ENCODE measurements at regions not wholly inside any gene's neighbourhood (a gene's known extent, or its start where the extent isn't known, plus 50 kb on each side); places are given as distances from the start of the nearest gene placed in this dataset.
"Not testable (repeated sequence)": the region's sequence is repeated elsewhere in the genome, so short reads cannot be mapped to it uniquely, and the experiment has no call there.

- peak; percentile 82 for DNase-seq
Observed at GRCh38 chr11:66789097-66789890, 53.9 kb upstream of the RCE1 start.

DNA sequence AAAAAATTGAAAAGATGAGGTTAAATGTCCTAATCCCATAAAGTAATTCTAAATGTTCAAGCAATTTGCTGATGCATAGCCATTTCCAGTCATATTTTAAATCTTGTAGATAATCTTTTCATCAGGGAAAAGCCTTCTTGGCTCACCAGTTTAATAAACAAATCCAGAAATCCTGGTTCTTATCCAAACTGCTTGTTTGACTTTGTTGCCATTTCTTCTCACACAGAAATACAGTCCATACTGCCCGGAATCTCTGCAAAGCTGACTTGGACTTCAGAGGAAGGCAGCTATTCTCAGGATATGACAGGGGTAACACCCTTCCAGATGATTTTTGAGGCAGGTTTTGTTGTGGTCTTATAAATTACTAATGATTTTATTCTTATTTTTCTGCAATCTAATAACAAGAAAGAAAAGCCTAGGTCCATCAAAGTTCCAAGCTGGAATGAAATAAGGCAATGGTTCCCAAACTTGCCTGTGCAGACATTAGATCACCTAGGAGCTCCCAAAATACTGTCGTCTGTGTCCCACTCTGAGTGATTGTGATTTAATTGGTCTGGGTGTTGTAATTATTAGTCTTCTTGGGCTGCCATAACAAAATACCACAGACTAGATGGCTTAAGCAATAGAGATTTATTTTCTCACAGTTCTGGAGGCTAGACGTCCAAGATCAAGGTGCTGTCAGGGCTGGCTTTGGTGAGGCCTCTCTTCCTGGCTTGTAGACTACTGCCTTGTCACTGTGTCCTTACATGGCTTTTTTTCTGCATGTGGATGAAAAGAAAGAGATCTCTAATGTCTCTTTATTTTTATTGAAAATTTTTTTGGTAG, 55.1 kb upstream of the RCE1 start:
- no peak for DNase-seq

DNA sequence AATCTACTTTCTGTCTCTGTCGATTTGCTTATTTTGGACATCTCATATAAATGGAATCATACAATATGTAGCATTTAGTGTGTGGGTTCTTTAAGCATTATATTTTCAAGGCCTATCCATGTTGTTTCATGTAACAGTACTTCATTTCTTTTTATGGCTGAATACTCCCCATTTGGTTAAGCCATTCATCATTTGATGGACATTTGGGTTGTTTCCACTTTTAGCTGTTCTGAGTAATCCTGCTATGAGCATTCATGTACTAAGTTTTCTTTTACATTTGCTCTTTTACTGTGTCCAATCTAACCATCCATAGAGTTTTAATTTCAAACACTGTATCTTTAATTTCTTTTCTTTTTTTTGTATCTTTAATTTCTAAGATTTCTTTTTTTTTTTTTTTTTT, 55.6 kb upstream of the SPTBN2 start:
- no peak for DNase-seq

GRCh38 chr11:66782726-66783125, 53.7 kb upstream of the SPTBN2 start:
- no peak for DNase-seq

DNA sequence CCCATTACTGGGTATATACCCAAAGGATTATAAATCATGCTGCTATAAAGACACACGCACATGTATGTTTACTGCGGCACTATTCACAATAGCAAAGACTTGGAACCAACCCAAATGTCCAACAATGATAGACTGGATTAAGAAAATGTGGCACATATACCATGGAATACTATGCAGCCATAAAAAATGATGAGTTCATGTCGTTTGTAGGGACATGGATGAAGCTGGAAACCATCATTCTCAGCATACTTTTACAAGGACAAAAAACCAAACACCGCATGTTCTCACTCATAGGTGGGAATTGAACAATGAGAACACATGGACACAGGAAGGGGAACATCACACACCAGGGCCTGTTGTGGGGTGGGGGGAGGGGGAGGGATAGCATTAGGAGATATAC, 50.6 kb upstream of the SPTBN2 start:
- DNase-seq = not testable (repeated sequence)
